GM10248 (cell line): ENCODE measurements at regions not wholly inside any gene's neighbourhood (a gene's known extent, or its start where the extent isn't known, plus 50 kb on each side); places are given as distances from the start of the nearest gene placed in this dataset.

Source experiments
- CTCF ChIA-PET: fragments of 300-600 bp; sonication (Branson Sonifier 250); formaldehyde crosslinking; extraction: SDS; loops from one replicate; lab custom pipeline; 2021; ENCODE audit warnings: antibody characterized with exemption; lab: Yijun Ruan, JAX
- POLR2A ChIA-PET: fragments of 350-650 bp; sonication (Branson Sonifier 250); formaldehyde crosslinking; extraction: SDS; loops from one replicate; lab custom pipeline; 2020; ENCODE audit warnings: antibody characterized with exemption; lab: Yijun Ruan, JAX
- DNase-seq: peaks from one replicate; pipeline ENCODE4 v3.0.0; 2012; ENCODE audit errors: extremely low spot score
- TF ChIP-seq, protein P1 (sequence below): IDR thresholded peaks from 2 replicates; pipeline ENCODE4 v1.5.1; 2012; ENCODE audit warnings: mild to moderate bottlenecking, low read depth; ENCODE audit errors: extremely low read depth, missing control alignments, control extremely low read depth

DNA sequence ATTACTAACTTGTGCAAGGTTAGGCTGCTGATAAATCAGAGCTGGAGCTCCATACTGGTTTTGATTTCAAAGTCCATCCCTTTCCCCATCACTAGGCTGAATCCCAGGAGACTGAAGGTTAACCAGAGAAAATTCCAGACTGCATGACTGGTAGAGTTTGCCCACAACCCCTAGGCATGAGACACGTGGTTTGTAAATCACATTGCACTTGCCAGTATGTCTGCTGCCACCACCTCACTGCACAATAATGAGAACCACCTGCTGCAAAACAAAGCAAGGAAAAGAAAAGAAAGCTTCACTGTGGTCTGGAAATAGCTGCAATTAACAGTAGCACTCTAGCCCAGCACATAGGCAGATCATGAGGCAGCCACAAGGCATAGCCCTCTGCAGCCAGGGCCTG is 67.6 kb upstream of the NTM start:
- POLR2A ChIA-PET: no interaction called here
- CTCF ChIA-PET: interaction anchor here (1.2 to 1.3 kb wide), 2 partner anchors 11 to 95 kb away, joined by 3 to 5 read pairs; no protein-coding TSS in a partner anchor
- no peak for DNase-seq
- TF ChIP-seq, protein P1, sequence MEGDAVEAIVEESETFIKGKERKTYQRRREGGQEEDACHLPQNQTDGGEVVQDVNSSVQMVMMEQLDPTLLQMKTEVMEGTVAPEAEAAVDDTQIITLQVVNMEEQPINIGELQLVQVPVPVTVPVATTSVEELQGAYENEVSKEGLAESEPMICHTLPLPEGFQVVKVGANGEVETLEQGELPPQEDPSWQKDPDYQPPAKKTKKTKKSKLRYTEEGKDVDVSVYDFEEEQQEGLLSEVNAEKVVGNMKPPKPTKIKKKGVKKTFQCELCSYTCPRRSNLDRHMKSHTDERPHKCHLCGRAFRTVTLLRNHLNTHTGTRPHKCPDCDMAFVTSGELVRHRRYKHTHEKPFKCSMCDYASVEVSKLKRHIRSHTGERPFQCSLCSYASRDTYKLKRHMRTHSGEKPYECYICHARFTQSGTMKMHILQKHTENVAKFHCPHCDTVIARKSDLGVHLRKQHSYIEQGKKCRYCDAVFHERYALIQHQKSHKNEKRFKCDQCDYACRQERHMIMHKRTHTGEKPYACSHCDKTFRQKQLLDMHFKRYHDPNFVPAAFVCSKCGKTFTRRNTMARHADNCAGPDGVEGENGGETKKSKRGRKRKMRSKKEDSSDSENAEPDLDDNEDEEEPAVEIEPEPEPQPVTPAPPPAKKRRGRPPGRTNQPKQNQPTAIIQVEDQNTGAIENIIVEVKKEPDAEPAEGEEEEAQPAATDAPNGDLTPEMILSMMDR: no peak

DNA sequence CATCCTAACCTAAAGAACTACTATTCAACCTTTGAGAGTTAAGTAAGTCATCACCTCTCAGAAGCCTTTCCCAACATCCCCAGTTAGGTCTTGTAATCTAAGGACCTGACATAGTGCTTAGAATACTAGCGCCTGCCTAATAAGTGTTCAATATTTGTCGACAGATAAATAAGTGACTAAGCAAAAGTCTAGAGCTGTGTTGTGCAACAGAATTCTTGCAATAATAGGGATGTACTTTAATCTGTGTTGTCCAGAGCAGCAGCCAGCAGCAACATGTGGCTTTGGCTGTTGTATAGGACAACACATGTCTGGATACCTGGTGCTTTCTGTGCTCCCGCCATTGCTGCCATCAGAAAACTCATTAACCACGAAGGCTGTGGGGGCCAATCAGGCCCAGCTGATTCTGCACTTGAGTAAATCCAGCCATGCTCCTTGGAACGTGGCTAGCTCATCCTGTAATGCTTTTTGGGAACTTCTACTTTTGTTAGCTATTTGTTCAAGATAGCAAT is 66.8 kb upstream of the NTM start:
- POLR2A ChIA-PET: no interaction called here
- CTCF ChIA-PET: interaction anchor here (1.2 to 1.4 kb wide), 3 partner anchors 12 to 94 kb away, joined by 3 to 5 read pairs (median 3); no protein-coding TSS in a partner anchor
- no peak for DNase-seq
- TF ChIP-seq, protein P1: no peak

DNA sequence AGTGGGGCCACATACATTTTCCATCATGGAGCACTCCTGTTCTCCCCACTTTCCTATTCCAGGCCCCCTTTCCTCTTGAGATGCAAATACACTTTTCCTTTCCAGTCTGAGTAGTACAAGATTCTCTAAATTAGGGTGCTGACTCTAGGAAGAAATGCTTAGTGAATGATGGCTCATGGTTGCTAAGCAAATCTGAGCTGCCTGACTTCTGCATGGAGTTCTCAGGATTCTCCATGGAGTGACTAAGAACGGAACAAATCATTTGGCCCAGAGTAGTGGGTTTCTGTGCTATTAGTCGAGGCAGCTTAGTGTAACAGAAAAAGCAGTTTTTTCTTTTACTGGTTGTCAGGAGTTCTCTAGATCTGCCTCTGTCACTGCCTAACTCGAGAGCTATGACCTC is 65.4 kb upstream of the NTM start:
- DNase-seq: no peak
- ChIA-PET CTCF (interaction anchor here (0.8 to 1.4 kb wide), 3 partner anchors 13 to 30 kb away, joined by 3 to 5 read pairs (median 3); no protein-coding TSS in a partner anchor), POLR2A (no interaction called here)
- TF ChIP-seq, protein P1: no peak

DNA sequence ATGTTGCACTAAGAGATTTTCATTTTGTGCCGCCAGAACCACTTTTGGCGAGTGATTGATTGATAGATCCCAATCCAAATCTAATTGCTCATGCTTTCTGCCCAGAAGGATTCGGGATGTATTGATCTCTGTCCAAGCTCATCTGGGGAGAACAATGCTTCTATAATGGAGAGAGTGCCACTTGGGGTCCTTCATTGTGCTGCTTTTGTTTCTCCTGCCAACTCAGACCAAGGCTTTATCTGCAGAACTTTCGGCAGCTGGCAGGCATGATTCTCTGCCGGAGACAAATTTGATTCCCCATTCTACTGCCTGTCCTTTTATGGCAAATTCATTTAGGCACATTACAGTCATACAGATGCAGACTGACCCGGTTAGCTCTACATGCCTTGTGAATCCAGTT is 62.9 kb upstream of the NTM start:
- DNase-seq: no peak
- TF ChIP-seq, protein P1: no peak
- ChIA-PET POLR2A (no interaction called here), CTCF (no interaction called here)

DNA sequence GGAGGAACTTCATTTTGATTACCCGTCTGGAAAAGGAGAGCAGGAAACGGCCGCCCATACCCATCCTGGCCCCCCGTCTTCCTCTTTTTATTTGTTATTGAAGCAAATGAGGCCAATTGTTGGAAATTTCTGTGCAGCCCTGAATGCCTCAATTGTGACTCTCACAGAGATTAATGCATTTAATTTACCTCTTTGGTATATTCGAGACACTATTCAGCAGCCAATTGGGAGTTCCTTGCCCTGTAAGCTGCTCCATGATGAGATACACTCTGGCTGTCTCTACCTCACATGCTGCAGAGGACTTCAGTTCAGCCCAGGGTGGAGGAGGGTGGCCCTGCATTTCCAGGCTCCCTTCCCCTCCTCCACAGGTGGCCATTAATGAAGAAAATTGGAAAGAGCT is 60.6 kb upstream of the NTM start:
- ChIA-PET POLR2A (no interaction called here), CTCF (no interaction called here)
- TF ChIP-seq, protein P1: no peak
- no peak for DNase-seq

DNA sequence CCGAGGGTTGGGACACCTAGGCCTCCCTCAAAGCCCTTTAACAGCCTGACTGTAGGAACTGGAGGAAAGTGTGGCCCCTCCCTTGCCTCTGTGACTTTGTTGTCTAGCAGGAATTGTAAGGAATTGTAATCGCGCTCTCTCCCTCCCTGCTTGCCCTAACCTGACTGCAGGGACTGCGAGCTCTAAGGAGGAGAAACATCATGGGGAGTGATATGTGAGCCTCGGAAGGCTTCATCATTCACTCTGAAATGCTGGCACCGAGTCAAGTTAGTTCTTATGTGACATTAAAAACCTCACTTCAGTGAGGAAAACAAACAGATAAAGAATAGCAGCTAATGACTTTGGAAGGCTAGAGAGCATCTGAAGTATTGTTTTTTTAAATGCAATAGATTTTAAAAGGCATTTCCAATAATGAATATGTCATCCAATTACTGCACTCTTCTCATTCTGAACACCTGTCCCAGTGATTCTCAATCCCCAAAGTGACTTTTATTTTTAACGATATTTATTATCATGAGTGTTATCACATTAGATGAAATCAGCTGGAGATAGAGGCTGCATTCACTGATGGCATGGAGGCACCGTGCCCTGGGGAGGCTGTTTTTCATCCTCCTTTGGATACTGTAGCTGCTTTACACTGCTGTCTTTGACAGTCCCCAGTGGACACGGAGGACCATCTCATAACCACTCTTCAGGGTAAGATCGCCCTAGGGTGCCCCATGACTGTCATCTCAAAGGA is 58.5 kb upstream of the NTM start:
- CTCF ChIA-PET: no interaction called here
- POLR2A ChIA-PET: no interaction called here
- DNase-seq: no peak
- TF ChIP-seq, protein P1: no peak
